Esophagus mucosa (tissue), 1 donor: ENCODE measurements at regions not wholly inside any gene's neighbourhood (a gene's known extent, or its start where the extent isn't known, plus 50 kb on each side); places are given as distances from the start of the nearest gene placed in this dataset.
"Not testable (repeated sequence)": the region's sequence is repeated elsewhere in the genome, so short reads cannot be mapped to it uniquely, and the experiment has no call there.

Experiments
- ATAC-seq: fragments of 200-7000 bp; cut with Tn5 transposase; one replicate; pipeline ENCODE4 v1.9.1; 2020
- donor health status: DM: yes; HTN: yes; CAD: no.

- ATAC-seq: no peak
Measured at GRCh38 chr16:77070683-77071082, 120.3 kb upstream of the MON1B start.

- no peak for ATAC-seq
Measured at GRCh38 chr16:77076839-77077238, 114.2 kb upstream of the MON1B start.

- ATAC-seq: no peak
Measured at GRCh38 chr16:77077256-77077922, 113.6 kb upstream of the MON1B start.

- ATAC-seq: no peak
Measured at GRCh38 chr16:77085981-77086380, 105.0 kb upstream of the MON1B start.

GRCh38 chr16:77090062-77090461 is 100.9 kb upstream of the MON1B start:
- ATAC-seq: no peak

- no peak for ATAC-seq
Measured at GRCh38 chr16:77093309-77093708, 97.7 kb upstream of the MON1B start.

- no peak for ATAC-seq
Measured at GRCh38 chr16:77093999-77094398, 97.0 kb upstream of the MON1B start.

- no peak for ATAC-seq
Measured at GRCh38 chr16:77111056-77111565, 79.9 kb upstream of the MON1B start.

- ATAC-seq: no peak
Measured at GRCh38 chr16:77112746-77113145, 78.2 kb upstream of the MON1B start.

- ATAC-seq: no peak
Measured at GRCh38 chr16:77113835-77114234, 77.2 kb upstream of the MON1B start.

- not testable (repeated sequence) for ATAC-seq
Measured at GRCh38 chr16:77114361-77114760, 76.6 kb upstream of the MON1B start.

- no peak for ATAC-seq
Measured at GRCh38 chr16:77116856-77117255, 74.1 kb upstream of the MON1B start.

- ATAC-seq: no peak
Measured at GRCh38 chr16:77117707-77118106, 73.3 kb upstream of the MON1B start.

GRCh38 chr16:77131398-77131797 is 59.6 kb upstream of the MON1B start:
- no peak for ATAC-seq

GRCh38 chr16:77132051-77132618 is 58.9 kb upstream of the MON1B start:
- ATAC-seq: no peak

- no peak for ATAC-seq
Measured at GRCh38 chr16:77133706-77134105, 57.3 kb upstream of the MON1B start.

- ATAC-seq: no peak
Measured at GRCh38 chr16:77137045-77137444, 53.9 kb upstream of the MON1B start.
